Mononuclear cell (primary cell): ENCODE measurements at regions not wholly inside any gene's neighbourhood (a gene's known extent, or its start where the extent isn't known, plus 50 kb on each side); places are given as distances from the start of the nearest gene placed in this dataset.
"Not testable (repeated sequence)": the region's sequence is repeated elsewhere in the genome, so short reads cannot be mapped to it uniquely, and the experiment has no call there.

Experiments
- H3K27me3 ChIP-seq: 2 replicates; pipeline ENCODE4 v1.6.0; 2011; ENCODE audit warnings: low read length, control low read depth; ENCODE audit not compliant: insufficient read depth
- H3K4me1 ChIP-seq: 2 replicates; pipeline ENCODE4 v1.5.1; 2011; ENCODE audit warnings: mild to moderate bottlenecking, low read length, control low read depth; ENCODE audit not compliant: insufficient read depth
- H3K4me3 ChIP-seq: 2 replicates; pipeline ENCODE4 v1.5.1; 2011; ENCODE audit warnings: mild to moderate bottlenecking, low read length, moderate library complexity
- H3K9me3 ChIP-seq: 2 replicates; pipeline ENCODE4 v1.5.1; 2011; ENCODE audit warnings: low read depth, mild to moderate bottlenecking, control low read depth, low read length

- no peak overlapping the region for H3K4me3 ChIP-seq
Measured at GRCh38 chr4:183374950-183375555, 52.8 kb upstream of the CLDN24 start.

GRCh38 chr4:183376381-183376780, 54.2 kb upstream of the CLDN24 start:
- H3K4me3 ChIP-seq = no peak overlapping the region
- H3K27me3 ChIP-seq = no peaks in the 10 kb centered on the region

More at GRCh38 chr4:183374950-183375555, 52.8 kb upstream of the CLDN24 start:
- no peaks in the 10 kb centered on the region for H3K27me3 ChIP-seq
- no peaks in the 10 kb centered on the region for H3K4me1 ChIP-seq
- no peaks in the 10 kb centered on the region for H3K9me3 ChIP-seq

DNA sequence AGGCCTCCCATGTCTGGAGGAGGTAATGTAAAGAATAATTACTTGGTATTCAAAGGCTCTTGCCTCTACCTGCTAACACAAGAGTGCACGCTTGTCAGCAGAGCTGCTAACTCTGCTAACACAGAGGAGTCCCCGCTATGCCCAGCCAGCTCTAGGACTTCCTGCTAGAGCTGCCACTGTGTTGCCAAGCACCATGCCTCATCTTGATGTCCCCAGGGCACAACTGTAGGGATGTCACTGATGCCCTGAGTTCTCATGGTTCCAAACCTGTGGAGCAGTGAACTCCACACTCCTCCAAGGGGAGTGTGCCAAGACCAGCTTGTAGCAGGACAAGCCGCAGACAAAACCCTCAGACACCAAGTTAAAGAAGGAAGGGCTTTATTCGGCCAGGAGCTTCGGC, 55.3 kb upstream of the CLDN24 start:
- H3K27me3 ChIP-seq = no peaks in the 10 kb centered on the region
- H3K4me1 ChIP-seq = no peaks in the 10 kb centered on the region
- H3K9me3 ChIP-seq = no peaks in the 10 kb centered on the region
- H3K4me3 ChIP-seq = no peak overlapping the region

More at GRCh38 chr4:183376381-183376780, 54.2 kb upstream of the CLDN24 start:
- Histone ChIP-seq H3K4me1 (no peaks in the 10 kb centered on the region), H3K9me3 (no peaks in the 10 kb centered on the region)

DNA sequence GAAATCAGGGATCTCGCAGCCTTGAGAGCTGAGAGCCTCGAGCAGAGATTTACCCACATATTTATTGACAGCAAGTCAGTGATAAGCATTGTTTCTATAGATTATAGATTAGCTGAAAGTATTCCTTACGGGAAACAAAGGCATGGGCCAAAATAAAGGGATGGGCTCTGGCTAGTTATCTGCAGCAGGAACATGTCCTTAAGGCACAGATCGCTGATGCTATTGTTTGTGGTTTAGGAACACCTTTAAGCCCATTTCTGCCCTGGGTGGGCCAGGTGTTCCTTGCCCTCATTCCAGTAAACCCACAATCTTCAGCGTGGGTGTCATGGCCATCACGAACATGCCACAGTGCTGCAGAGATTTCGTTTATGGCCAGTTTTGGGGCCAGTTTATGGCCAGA, 56.1 kb upstream of the CLDN24 start:
- not testable (repeated sequence) for H3K27me3 ChIP-seq, H3K4me3 ChIP-seq, H3K9me3 ChIP-seq, H3K4me1 ChIP-seq

- Histone ChIP-seq H3K9me3 (no peaks in the 10 kb centered on the region), H3K27me3 (no peaks in the 10 kb centered on the region), H3K4me1 (no peaks in the 10 kb centered on the region), H3K4me3 (no peak overlapping the region)
Measured at GRCh38 chr4:183380901-183381300, 58.7 kb upstream of the CLDN24 start.

DNA sequence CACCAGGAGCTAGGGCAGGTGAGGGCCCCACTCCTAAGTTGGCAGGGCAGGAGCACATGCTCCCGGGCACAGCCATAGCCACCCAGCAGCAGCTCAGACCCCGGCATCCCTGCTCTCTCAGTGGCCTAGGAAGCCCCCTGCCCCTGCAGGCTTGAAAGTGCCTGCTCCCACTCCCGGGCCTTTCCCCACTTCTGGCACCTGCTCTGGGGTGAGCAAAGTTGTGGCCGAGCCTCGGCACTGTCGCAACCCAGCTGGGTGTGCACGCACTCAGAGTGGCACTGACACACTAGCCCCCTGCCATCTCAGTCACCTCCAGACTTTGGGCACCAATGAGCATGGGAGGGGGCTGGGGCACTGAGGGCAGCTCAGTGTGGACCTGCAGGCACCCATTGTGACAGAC, 60.8 kb upstream of the CDKN2AIP start:
- Histone ChIP-seq H3K4me3 (no peak overlapping the region), H3K4me1 (no peaks in the 10 kb centered on the region), H3K9me3 (no peaks in the 10 kb centered on the region), H3K27me3 (no peaks in the 10 kb centered on the region)

- H3K27me3 ChIP-seq = no peaks in the 10 kb centered on the region
- H3K4me3 ChIP-seq = no peak overlapping the region
Measured at GRCh38 chr4:183384516-183384915, 59.9 kb upstream of the CDKN2AIP start.

DNA sequence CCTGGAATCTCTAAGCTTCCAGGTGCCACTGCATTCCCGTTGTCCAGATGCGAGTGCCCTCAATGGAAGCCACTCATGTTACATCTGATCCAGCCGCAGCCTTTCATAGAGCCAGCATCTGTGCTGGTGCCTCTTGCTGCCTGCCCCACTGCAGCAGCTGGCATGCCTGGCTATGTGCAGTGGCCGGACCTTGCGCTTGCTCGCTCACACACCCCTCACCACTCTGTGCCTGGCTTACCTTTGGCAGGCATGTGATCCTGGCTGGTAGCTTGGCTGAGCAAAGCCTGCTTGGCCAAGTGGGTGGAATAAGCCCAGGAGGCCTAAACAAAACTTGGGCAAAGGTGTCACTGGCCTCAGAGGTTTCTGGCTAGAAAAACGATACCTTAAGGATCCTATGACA, 59.5 kb upstream of the CDKN2AIP start:
- Histone ChIP-seq H3K27me3 (no peaks in the 10 kb centered on the region), H3K4me1 (no peaks in the 10 kb centered on the region), H3K9me3 (no peaks in the 10 kb centered on the region), H3K4me3 (no peak overlapping the region)

More at GRCh38 chr4:183384516-183384915, 59.9 kb upstream of the CDKN2AIP start:
- Histone ChIP-seq H3K4me1 (no peaks in the 10 kb centered on the region), H3K9me3 (no peaks in the 10 kb centered on the region)

DNA sequence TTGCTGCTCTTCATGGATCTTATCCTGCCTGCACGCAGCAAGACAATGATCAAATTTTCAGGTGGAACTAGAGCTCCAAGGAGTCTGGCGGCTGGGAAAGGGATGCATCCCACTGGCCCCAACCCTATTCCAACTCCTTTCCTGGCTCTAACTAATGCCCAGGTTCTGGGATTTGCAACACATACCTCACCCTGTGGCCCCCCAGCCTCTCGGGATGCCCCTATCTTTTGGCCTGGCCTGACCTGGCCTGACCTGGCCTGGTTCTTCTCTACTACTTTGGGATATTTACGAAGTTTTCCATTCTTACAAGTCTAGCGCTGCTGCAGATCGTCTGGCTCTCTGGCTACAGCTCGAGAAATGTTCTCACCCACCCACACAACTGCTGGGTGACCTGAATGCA, 56.4 kb upstream of the CDKN2AIP start:
- no peaks in the 10 kb centered on the region for H3K27me3 ChIP-seq
- no peak overlapping the region for H3K4me3 ChIP-seq
- H3K4me1 ChIP-seq = peaks cover 13% of the 10 kb centered on the region
- no peaks in the 10 kb centered on the region for H3K9me3 ChIP-seq

DNA sequence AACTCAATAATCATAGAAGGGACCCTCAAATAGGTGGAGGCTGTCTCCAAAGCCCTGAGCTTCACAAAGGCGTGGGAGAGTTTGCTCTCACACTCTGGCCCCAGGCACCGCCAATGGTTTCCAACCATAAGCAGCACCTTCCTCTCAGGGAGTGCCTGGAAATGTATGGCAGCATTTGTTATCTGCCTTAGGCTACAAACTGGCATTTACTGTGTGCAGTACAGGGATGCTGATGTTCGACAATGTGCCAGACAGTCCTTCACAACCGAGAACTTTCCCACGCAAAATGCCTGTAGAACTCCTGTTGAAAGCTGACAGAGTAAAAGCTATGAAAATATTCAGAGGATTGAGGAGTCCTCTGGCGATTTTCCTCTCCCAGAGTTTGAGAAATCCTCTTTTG, 55.7 kb upstream of the CDKN2AIP start:
- H3K4me3 ChIP-seq = no peak overlapping the region
- H3K4me1 ChIP-seq = peaks cover 13% of the 10 kb centered on the region
- H3K27me3 ChIP-seq = no peaks in the 10 kb centered on the region
- no peaks in the 10 kb centered on the region for H3K9me3 ChIP-seq

DNA sequence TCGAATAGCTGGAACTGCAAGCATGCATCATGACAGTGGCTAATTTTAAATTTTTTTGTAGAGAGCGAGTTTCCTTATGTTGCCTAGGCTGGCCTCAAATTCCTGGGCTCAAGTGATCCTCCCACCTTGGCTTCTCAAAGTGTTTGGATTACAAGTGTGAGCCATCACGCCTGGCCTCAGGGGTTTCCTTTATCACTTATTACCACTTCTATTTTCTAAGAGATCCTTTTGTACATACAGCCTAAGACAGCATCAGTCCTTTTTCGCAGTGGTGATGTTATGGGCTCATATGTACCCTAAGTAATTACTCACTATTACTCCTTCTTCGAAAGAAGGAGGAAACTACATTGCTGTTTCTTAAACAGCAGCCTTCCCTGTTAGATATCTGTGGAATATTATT, 54.1 kb upstream of the CDKN2AIP start:
- peaks cover 14% of the 10 kb centered on the region for H3K4me1 ChIP-seq
- H3K9me3 ChIP-seq = no peaks in the 10 kb centered on the region
- H3K4me3 ChIP-seq = no peak overlapping the region
- H3K27me3 ChIP-seq = no peaks in the 10 kb centered on the region

DNA sequence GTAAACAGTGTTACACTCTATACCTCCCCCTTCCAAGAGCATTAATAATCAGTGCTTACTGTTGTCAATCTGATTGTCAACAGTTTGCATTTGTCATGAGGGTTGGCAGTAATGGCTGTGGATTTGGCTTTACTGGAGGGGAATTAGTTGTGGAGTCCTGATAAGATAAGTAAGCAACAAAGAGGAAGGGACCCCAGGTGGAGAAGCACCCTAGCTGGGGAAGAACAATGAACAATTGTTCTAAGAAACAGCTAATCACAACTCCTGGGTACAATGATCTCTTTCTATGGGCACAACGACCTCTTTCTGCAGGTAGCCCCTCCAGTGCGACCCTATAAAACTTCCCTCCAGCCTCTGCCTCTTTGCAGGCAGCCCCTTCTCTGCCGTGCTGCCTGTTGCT, 53.2 kb upstream of the CDKN2AIP start:
- Histone ChIP-seq H3K4me1 (peaks cover 23% of the 10 kb centered on the region), H3K4me3 (no peak overlapping the region), H3K9me3 (no peaks in the 10 kb centered on the region), H3K27me3 (no peaks in the 10 kb centered on the region)

DNA sequence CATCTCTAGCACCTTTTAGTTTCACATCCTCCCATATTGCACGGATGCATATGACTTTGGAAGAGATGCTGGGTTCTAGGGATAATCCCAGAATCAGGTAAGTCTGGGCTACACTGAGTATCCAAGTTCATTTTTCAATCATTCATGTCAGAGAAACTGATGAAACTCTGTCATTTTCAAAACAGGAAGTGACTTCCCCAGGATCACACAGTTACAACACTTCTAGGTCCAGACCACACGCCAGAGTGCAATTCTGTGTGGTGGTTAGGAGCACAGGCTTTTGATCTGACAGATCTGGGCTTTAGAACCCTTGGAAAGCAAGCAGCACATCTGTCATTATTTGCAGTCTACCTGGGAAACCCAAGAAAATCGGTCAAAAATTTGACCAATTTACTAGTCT, 52.1 kb upstream of the CDKN2AIP start:
- Histone ChIP-seq H3K4me3 (no peak overlapping the region), H3K4me1 (peaks cover 34% of the 10 kb centered on the region)

GRCh38 chr4:183393446-183393845, 51.0 kb upstream of the CDKN2AIP start:
- H3K4me1 ChIP-seq = peaks cover 45% of the 10 kb centered on the region
- H3K4me3 ChIP-seq = no peak overlapping the region
- no peaks in the 10 kb centered on the region for H3K9me3 ChIP-seq
- H3K27me3 ChIP-seq = no peaks in the 10 kb centered on the region

More for the DNA sequence above, 52.1 kb upstream of the CDKN2AIP start:
- no peaks in the 10 kb centered on the region for H3K27me3 ChIP-seq
- no peaks in the 10 kb centered on the region for H3K9me3 ChIP-seq

GRCh38 chr4:183394166-183394951, 50.1 kb upstream of the CDKN2AIP start:
- Histone ChIP-seq H3K9me3 (no peaks in the 10 kb centered on the region), H3K4me3 (no peak overlapping the region), H3K27me3 (no peaks in the 10 kb centered on the region), H3K4me1 (peaks cover 54% of the 10 kb centered on the region)
